GM21381 (cell line): ENCODE measurements at regions not wholly inside any gene's neighbourhood (a gene's known extent, or its start where the extent isn't known, plus 50 kb on each side); places are given as distances from the start of the nearest gene placed in this dataset.

Source experiments
- ATAC-seq: cut with Tn5 transposase; IDR thresholded peaks from one replicate; pipeline ENCODE4 v1.9.1; 2021; ENCODE audit warnings: mild to moderate bottlenecking, moderate library complexity; ENCODE audit not compliant: unreplicated experiment

- ATAC-seq, result no peak
These were observed 84.6 kb downstream of the MATN1 start for GRCh38 chr1:30638811-30639210.

- no peak for ATAC-seq
These were observed 85.3 kb downstream of the MATN1 start for GRCh38 chr1:30638086-30638485.

GRCh38 chr1:30637183-30637980, 86.0 kb downstream of the MATN1 start:
- ATAC-seq, result no peak

- no peak for ATAC-seq
These were observed 86.8 kb downstream of the MATN1 start for GRCh38 chr1:30636621-30637020.

GRCh38 chr1:30635391-30635975, 87.9 kb downstream of the MATN1 start:
- no peak for ATAC-seq

GRCh38 chr1:30634507-30634906, 88.9 kb downstream of the MATN1 start:
- no peak for ATAC-seq

- no peak for ATAC-seq
These were observed 90.1 kb downstream of the MATN1 start for GRCh38 chr1:30633294-30633693.

- no peak for ATAC-seq
These were observed 90.9 kb downstream of the MATN1 start for GRCh38 chr1:30632481-30632880.

GRCh38 chr1:30631700-30632099, 91.7 kb downstream of the MATN1 start:
- ATAC-seq, result no peak

- no peak for ATAC-seq
These were observed 93.9 kb downstream of the MATN1 start for GRCh38 chr1:30629501-30629900.

- ATAC-seq, result no peak
These were observed 95.4 kb downstream of the MATN1 start for GRCh38 chr1:30627994-30628393.

- ATAC-seq, result no peak
These were observed 96.2 kb downstream of the MATN1 start for GRCh38 chr1:30627206-30627605.

GRCh38 chr1:30623431-30623830, 100.0 kb downstream of the MATN1 start:
- no peak for ATAC-seq

GRCh38 chr1:30619619-30620018, 103.8 kb downstream of the MATN1 start:
- ATAC-seq, result no peak

GRCh38 chr1:30618335-30618747, 105.0 kb downstream of the MATN1 start:
- no peak for ATAC-seq

GRCh38 chr1:30616759-30617158, 106.6 kb downstream of the MATN1 start:
- ATAC-seq, result no peak

GRCh38 chr1:30615816-30616590, 107.4 kb downstream of the MATN1 start:
- no peak for ATAC-seq

GRCh38 chr1:30615076-30615795, 108.1 kb downstream of the MATN1 start:
- ATAC-seq, result no peak

- ATAC-seq, result no peak
These were observed 110.2 kb downstream of the MATN1 start for GRCh38 chr1:30613188-30613587.

- no peak for ATAC-seq
These were observed 110.8 kb downstream of the MATN1 start for GRCh38 chr1:30612536-30613065.

GRCh38 chr1:30611741-30612309, 111.6 kb downstream of the MATN1 start:
- ATAC-seq, result no peak
